Femur (tissue), 1 donor: ENCODE measurements at regions not wholly inside any gene's neighbourhood (a gene's known extent, or its start where the extent isn't known, plus 50 kb on each side); places are given as distances from the start of the nearest gene placed in this dataset.

Experiments
- DNase-seq: peaks from one replicate; pipeline ENCODE4 v3.0.0-alpha.2; 2017

- no peak for DNase-seq
Measured at GRCh38 chr5:117255211-117256027, 680.8 kb upstream of the SEMA6A start.

- no peak for DNase-seq
Measured at GRCh38 chr5:117252566-117252965, 677.9 kb upstream of the SEMA6A start.

GRCh38 chr5:117249086-117249815 is 674.6 kb upstream of the SEMA6A start:
- no peak for DNase-seq

GRCh38 chr5:117246424-117246823 is 671.8 kb upstream of the SEMA6A start:
- DNase-seq = no peak

- no peak for DNase-seq
Measured at GRCh38 chr5:117245130-117245529, 670.5 kb upstream of the SEMA6A start.

- DNase-seq = no peak
Measured at GRCh38 chr5:117242028-117242427, 667.4 kb upstream of the SEMA6A start.

GRCh38 chr5:117236941-117237340 is 662.3 kb upstream of the SEMA6A start:
- DNase-seq = no peak

GRCh38 chr5:117235786-117236185 is 661.2 kb upstream of the SEMA6A start:
- DNase-seq = no peak

GRCh38 chr5:117230375-117230774 is 655.8 kb upstream of the SEMA6A start:
- DNase-seq = no peak

GRCh38 chr5:117220730-117221129 is 646.1 kb upstream of the SEMA6A start:
- no peak for DNase-seq

GRCh38 chr5:117218789-117219188 is 644.2 kb upstream of the SEMA6A start:
- DNase-seq = no peak

GRCh38 chr5:117212866-117213265 is 638.2 kb upstream of the SEMA6A start:
- no peak for DNase-seq

GRCh38 chr5:117210796-117211195 is 636.2 kb upstream of the SEMA6A start:
- DNase-seq = no peak

- no peak for DNase-seq
Measured at GRCh38 chr5:117209479-117209878, 634.9 kb upstream of the SEMA6A start.

GRCh38 chr5:117207088-117207668 is 632.6 kb upstream of the SEMA6A start:
- DNase-seq = no peak

- DNase-seq = no peak
Measured at GRCh38 chr5:117205894-117206293, 631.3 kb upstream of the SEMA6A start.

- no peak for DNase-seq
Measured at GRCh38 chr5:117204926-117205869, 630.6 kb upstream of the SEMA6A start.

- no peak for DNase-seq
Measured at GRCh38 chr5:117204404-117204803, 629.8 kb upstream of the SEMA6A start.

- DNase-seq = no peak
Measured at GRCh38 chr5:117203584-117203983, 629.0 kb upstream of the SEMA6A start.

- DNase-seq = peak; percentile 56
Measured at GRCh38 chr5:117201001-117201400, 626.4 kb upstream of the SEMA6A start.

- no peak for DNase-seq
Measured at GRCh38 chr5:117195076-117195475, 620.5 kb upstream of the SEMA6A start.

- DNase-seq = no peak
Measured at GRCh38 chr5:117191251-117191650, 616.6 kb upstream of the SEMA6A start.

GRCh38 chr5:117189784-117190183 is 615.2 kb upstream of the SEMA6A start:
- DNase-seq = no peak
